ENCODE measurements at regions not wholly inside any gene's neighbourhood (a gene's known extent, or its start where the extent isn't known, plus 50 kb on each side); places are given as distances from the start of the nearest gene placed in this dataset.

DNA sequence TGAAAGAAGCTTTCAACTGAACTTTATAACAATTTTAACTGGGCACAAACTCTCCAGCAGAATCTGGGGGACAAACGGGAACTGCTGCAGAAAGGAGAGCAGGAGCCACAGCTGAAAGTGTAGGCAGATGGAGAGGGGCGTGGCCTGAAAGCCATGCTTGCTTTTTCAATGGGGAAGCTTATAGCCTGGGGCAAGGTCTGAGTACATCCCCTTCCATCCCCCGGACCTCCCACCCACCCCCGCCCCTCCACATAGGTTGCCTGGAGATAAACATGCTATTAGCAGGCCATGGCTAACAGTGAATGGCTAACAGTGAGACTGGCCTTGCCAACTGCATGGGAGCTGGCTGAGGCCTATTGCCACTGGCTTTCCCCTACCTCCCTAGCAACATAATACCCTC lies 317.9 kb upstream of the TANK start:
- intact Hi-C loops (cut with micrococcal nuclease; ENCODE audit: unreplicated experiment) (no loop called here), in situ Hi-C loops (cut with HindIII; ENCODE audit: low pct_unique_long_range_greater_than_20kb, low sequenced_read_pairs) (no loop called here)
- H3K4me3 ChIP-seq (ENCODE audit: low read depth in 2 of 2, low read length in 2 of 2) = no peak overlapping the region
- H3K27me3 ChIP-seq (ENCODE audit: control insufficient read depth, insufficient read depth, low read length) = no peaks in the 10 kb centered on the region
- DNase-seq (ENCODE audit: low read depth, low spot score) (no peak), ATAC-seq (no peak)
- BruUV-seq (replicated peaks) = no TSS peak
- TF ChIP-seq, protein P1, sequence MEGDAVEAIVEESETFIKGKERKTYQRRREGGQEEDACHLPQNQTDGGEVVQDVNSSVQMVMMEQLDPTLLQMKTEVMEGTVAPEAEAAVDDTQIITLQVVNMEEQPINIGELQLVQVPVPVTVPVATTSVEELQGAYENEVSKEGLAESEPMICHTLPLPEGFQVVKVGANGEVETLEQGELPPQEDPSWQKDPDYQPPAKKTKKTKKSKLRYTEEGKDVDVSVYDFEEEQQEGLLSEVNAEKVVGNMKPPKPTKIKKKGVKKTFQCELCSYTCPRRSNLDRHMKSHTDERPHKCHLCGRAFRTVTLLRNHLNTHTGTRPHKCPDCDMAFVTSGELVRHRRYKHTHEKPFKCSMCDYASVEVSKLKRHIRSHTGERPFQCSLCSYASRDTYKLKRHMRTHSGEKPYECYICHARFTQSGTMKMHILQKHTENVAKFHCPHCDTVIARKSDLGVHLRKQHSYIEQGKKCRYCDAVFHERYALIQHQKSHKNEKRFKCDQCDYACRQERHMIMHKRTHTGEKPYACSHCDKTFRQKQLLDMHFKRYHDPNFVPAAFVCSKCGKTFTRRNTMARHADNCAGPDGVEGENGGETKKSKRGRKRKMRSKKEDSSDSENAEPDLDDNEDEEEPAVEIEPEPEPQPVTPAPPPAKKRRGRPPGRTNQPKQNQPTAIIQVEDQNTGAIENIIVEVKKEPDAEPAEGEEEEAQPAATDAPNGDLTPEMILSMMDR (IDR thresholded peaks at IDR 0.05) = no peak
- TF ChIP-seq POLR2AphosphoS5 (IDR thresholded peaks at IDR 0.05; ENCODE audit: low read depth, low read length) (no peak), SIN3A (IDR thresholded peaks at IDR 0.05; ENCODE audit: borderline replicate concordance, insufficient read depth, low read depth, low read length) (no peak), TCF7L2 (IDR thresholded peaks at IDR 0.05; ENCODE audit: low read depth, low read length) (no peak)
- TF ChIP-seq, protein P2, sequence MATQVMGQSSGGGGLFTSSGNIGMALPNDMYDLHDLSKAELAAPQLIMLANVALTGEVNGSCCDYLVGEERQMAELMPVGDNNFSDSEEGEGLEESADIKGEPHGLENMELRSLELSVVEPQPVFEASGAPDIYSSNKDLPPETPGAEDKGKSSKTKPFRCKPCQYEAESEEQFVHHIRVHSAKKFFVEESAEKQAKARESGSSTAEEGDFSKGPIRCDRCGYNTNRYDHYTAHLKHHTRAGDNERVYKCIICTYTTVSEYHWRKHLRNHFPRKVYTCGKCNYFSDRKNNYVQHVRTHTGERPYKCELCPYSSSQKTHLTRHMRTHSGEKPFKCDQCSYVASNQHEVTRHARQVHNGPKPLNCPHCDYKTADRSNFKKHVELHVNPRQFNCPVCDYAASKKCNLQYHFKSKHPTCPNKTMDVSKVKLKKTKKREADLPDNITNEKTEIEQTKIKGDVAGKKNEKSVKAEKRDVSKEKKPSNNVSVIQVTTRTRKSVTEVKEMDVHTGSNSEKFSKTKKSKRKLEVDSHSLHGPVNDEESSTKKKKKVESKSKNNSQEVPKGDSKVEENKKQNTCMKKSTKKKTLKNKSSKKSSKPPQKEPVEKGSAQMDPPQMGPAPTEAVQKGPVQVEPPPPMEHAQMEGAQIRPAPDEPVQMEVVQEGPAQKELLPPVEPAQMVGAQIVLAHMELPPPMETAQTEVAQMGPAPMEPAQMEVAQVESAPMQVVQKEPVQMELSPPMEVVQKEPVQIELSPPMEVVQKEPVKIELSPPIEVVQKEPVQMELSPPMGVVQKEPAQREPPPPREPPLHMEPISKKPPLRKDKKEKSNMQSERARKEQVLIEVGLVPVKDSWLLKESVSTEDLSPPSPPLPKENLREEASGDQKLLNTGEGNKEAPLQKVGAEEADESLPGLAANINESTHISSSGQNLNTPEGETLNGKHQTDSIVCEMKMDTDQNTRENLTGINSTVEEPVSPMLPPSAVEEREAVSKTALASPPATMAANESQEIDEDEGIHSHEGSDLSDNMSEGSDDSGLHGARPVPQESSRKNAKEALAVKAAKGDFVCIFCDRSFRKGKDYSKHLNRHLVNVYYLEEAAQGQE (IDR thresholded peaks at IDR 0.05; ENCODE audit: insufficient read depth in 1 of 2, low read depth in 2 of 2, low read length in 1 of 2) = no peak
- ChIA-PET POLR2A (no interaction called here), CTCF (no interaction called here)
- no peaks in the 10 kb centered on the region for H3K36me3 ChIP-seq (ENCODE audit: control insufficient read depth, insufficient read depth, low read length)
- H3K4me1 ChIP-seq (ENCODE audit: control insufficient read depth, insufficient read depth, low read length) = no peaks in the 10 kb centered on the region
- H3K9me3 ChIP-seq (ENCODE audit: control insufficient read depth, insufficient read depth, low read depth, low read length) = no peaks in the 10 kb centered on the region
- H3K27ac ChIP-seq (ENCODE audit: low read length) = no peak overlapping the region

DNA sequence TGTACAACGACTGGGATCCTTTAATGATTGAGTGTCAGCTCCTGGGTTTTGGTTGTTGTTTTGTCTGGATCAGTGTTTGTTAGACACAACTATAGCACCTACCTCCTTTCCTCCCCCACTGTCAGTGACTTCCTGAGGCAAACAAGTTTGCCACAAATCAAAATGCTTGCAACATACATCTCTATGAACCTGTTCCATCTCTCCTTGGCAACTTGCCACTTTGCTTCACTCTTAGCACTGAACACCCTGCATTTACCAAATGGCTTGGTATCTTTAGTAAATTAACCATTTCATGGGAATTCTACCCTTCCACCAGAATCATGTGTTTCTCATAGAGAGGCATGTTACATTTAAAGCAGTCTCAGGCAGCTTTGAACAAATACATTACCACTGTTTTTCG lies 301.1 kb upstream of the TANK start:
- intact Hi-C loops (cut with micrococcal nuclease; ENCODE audit: unreplicated experiment) (no loop called here), in situ Hi-C loops (cut with HindIII; ENCODE audit: low pct_unique_long_range_greater_than_20kb, low sequenced_read_pairs) (no loop called here)
- Histone ChIP-seq H3K27ac (ENCODE audit: low read length) (no peak overlapping the region), H3K27me3 (ENCODE audit: control insufficient read depth, insufficient read depth, low read length) (no peaks in the 10 kb centered on the region), H3K36me3 (ENCODE audit: control insufficient read depth, insufficient read depth, low read length) (no peaks in the 10 kb centered on the region), H3K4me1 (ENCODE audit: control insufficient read depth, insufficient read depth, low read length) (no peaks in the 10 kb centered on the region), H3K9me3 (ENCODE audit: control insufficient read depth, insufficient read depth, low read depth, low read length) (no peaks in the 10 kb centered on the region), H3K4me3 (ENCODE audit: low read depth in 2 of 2, low read length in 2 of 2) (no peak overlapping the region)
- BruUV-seq (replicated peaks) = no TSS peak
- ChIA-PET POLR2A (no interaction called here), CTCF (no interaction called here)
- TF ChIP-seq POLR2AphosphoS5 (IDR thresholded peaks at IDR 0.05; ENCODE audit: low read depth, low read length) = no peak
- TF ChIP-seq SIN3A (IDR thresholded peaks at IDR 0.05; ENCODE audit: borderline replicate concordance, insufficient read depth, low read depth, low read length) = no peak
- no peak for TF ChIP-seq TCF7L2 (IDR thresholded peaks at IDR 0.05; ENCODE audit: low read depth, low read length)
- TF ChIP-seq, protein P2 (IDR thresholded peaks at IDR 0.05; ENCODE audit: insufficient read depth in 1 of 2, low read depth in 2 of 2, low read length in 1 of 2) = no peak
- TF ChIP-seq, protein P1 (IDR thresholded peaks at IDR 0.05) = no peak
- no peak for DNase-seq (ENCODE audit: low read depth, low spot score)
- no peak for ATAC-seq

Measured in Panc1 (cell line).